Astrocyte of the spinal cord (primary cell): ENCODE measurements at regions not wholly inside any gene's neighbourhood (a gene's known extent, or its start where the extent isn't known, plus 50 kb on each side); places are given as distances from the start of the nearest gene placed in this dataset.

Source experiments
- DNase-seq: peaks from one replicate; pipeline ENCODE4 v3.0.0; 2011; ENCODE audit warnings: low read depth, low spot score
- H3K4me3 ChIP-seq: 2 replicates; pipeline ENCODE4 v1.5.1; 2011; ENCODE audit warnings: low read depth, mild to moderate bottlenecking, low read length, moderate library complexity
- in situ Hi-C: cut with HindIII; loops from 2 replicates; pipeline ENCODE4 v1.10.0; 2017; ENCODE audit warnings: low sequenced_read_pairs
- TF ChIP-seq, protein P1 (sequence below): IDR thresholded peaks from 2 replicates; pipeline ENCODE4 v1.5.1; 2012; ENCODE audit warnings: low read depth, mild to moderate bottlenecking, low read length, inconsistent platforms

DNA sequence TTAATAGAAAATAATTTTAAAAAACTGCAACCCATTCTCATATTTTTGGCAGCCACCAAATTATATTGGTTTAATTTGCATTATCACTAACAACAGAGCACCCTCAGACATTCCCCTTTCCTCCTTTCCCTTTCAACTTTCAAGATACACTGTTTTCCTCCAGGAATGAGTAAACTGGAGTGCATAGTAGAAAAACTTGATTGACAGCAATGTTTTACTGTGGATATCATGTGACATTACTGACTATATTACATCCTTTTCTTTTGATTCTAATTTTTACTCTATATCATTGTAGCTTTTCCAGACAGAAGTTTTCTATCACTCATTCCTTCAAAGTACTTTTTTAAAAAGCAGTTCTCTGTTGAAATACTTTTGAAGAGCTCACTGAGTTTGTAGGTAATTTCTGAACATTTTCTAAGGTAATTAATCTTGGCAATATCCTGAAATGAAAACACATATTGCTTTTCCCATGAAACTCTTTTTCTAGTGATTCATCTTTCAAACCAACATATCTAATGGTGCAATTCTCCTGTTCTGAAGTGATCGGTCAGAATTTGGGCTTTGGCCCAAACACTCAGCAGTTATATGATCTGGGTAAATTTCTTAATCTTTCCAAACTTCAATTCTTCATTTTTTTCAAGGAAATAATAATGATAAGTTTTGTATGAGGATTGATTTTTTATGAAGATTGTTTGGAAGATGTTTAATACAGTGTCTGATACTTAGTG is 920.4 kb upstream of the EPHA5 start:
- H3K4me3 ChIP-seq: no peak overlapping the region
- in situ Hi-C loops: no loop called here
- TF ChIP-seq, protein P1, sequence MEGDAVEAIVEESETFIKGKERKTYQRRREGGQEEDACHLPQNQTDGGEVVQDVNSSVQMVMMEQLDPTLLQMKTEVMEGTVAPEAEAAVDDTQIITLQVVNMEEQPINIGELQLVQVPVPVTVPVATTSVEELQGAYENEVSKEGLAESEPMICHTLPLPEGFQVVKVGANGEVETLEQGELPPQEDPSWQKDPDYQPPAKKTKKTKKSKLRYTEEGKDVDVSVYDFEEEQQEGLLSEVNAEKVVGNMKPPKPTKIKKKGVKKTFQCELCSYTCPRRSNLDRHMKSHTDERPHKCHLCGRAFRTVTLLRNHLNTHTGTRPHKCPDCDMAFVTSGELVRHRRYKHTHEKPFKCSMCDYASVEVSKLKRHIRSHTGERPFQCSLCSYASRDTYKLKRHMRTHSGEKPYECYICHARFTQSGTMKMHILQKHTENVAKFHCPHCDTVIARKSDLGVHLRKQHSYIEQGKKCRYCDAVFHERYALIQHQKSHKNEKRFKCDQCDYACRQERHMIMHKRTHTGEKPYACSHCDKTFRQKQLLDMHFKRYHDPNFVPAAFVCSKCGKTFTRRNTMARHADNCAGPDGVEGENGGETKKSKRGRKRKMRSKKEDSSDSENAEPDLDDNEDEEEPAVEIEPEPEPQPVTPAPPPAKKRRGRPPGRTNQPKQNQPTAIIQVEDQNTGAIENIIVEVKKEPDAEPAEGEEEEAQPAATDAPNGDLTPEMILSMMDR: no peak
- DNase-seq: peak; percentile 21

DNA sequence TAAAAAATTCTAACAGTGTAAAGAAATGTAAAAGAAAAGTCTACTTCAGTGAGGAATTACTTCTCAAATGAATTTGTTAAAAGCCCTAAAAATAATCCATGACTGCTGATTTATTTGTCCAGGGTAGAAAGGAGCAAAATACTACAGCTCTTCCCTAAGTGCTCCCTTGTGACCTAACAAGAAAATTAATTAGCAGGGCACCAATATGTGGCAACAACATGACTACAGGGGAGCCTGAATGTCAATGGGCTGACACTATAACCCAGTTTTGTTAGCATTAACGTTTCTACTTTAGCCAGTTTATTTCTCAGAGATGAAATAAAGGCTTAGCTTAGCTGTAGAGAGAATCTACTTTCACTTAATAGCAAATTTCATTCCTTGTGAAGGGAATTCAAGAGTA is 918.9 kb upstream of the EPHA5 start:
- no peak for DNase-seq
- H3K4me3 ChIP-seq: no peak overlapping the region
- TF ChIP-seq, protein P1: no peak
- in situ Hi-C loops: no loop called here

DNA sequence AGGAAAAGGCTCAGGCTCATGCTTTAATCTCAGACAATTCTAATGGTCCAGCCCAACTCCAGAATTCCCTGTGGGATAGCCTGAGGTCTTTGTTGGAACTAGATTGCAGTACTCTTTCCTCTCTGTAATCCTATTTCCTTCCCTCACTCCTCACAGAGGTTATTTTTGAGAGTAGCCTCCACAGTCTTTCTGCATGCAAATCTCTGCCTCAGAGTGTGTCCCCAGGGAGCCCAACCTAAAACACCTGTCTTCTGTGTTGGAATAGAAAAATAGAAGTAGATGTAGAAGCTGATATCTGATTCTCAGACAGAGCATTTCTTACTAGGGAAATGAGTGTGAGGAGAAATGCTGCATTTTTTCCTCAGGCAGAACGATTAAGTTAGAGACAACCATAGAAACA is 915.5 kb upstream of the EPHA5 start:
- in situ Hi-C loops: no loop called here
- H3K4me3 ChIP-seq: no peak overlapping the region
- no peak for DNase-seq
- TF ChIP-seq, protein P1: no peak

DNA sequence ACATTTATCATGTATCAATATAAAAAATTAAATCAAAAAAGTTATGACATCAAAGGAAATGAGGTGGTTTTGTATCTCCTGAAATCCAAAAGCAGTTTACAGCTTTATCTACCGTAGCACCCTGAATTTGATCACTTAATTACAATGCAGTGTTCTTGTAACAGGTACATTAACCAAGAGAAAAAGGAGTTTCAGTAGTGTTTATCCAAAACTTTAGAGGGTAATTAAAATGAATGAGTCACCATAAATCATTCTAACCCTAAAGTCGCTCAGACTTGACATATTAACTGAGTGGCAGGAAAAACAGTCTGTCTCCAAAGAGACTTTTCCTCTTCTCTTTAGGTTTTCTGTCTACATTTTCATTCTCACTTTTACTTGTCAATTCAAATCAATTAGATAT is 907.6 kb upstream of the EPHA5 start:
- H3K4me3 ChIP-seq: no peak overlapping the region
- no peak for DNase-seq
- TF ChIP-seq, protein P1: no peak
- in situ Hi-C loops: no loop called here

DNA sequence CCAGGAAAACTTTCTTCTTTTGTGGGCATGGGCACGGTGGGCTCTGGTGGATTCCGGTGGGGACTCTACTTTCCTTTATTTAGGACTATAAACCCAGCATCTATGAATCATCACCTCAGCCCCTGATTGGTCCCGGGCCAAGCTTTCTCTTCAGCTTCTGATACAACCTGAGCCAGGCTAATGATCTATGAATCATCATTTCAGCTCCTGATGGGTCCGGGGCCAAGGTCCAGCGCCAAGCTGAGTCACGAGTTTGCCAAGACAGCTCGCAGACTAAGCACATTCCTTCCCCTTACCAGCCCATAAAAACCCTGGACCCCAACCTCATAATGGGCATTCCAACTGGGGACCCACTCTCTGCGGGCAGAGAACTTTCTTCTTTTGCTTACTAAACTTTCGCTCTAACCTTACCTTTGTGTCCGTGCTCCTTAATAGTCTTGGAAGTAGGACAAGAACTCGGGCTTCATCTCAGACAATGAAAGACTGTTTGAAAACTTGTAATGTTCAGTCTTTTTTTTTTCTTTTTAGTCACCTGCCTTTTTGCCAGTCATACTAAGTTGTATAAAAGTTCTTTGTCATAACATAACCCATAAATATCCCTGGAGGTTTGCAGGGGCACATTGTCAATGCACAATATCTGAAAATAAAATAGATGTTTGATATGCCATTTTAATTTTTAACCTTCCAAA is 904.9 kb upstream of the EPHA5 start:
- peak; percentile 97 for DNase-seq
- in situ Hi-C loops: no loop called here
- TF ChIP-seq, protein P1: no peak
- H3K4me3 ChIP-seq: peak overlapping the region; percentile 6

DNA sequence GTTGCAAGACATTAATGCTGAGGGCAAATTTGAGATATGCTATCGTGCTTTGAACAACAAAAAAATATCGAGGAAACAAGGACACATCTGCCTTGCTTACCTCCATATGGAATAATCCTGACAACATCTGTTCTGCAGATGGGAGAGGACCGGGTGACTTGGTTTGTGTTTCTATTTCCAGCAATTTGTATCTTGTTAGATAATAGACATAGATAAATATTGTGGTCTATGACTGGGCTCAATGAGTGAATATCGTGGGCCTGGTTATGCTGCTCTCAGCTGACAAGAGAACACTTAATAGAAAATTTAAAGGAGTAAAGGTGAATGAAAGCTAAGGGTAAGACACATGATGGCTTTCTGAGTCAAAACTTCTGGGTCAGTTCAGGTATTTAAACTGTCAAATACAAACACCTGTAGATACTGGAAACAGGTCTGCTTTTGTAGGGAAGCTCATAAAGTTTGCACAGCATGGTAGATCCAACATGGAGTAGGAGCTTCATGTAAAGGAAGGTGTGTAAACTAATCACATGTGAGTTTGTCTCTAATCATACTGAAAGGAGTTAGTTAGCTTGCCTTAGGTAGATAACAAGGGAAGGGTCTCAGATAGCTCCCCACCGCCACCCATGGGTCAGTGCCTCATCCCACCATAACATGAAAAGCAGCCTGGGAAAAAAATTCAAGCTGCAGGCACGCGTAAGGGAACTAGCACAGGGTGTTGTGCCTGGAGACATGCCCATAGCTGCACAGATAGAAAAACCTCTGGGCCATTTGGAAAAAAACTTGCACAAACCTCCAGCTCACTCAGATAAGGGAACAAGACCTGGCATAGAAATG is 904.1 kb upstream of the EPHA5 start:
- peak; percentile 89 for DNase-seq
- in situ Hi-C loops: no loop called here
- TF ChIP-seq, protein P1: no peak
- no peak overlapping the region for H3K4me3 ChIP-seq
